ENCODE measurements at regions not wholly inside any gene's neighbourhood (a gene's known extent, or its start where the extent isn't known, plus 50 kb on each side); places are given as distances from the start of the nearest gene placed in this dataset.

DNA sequence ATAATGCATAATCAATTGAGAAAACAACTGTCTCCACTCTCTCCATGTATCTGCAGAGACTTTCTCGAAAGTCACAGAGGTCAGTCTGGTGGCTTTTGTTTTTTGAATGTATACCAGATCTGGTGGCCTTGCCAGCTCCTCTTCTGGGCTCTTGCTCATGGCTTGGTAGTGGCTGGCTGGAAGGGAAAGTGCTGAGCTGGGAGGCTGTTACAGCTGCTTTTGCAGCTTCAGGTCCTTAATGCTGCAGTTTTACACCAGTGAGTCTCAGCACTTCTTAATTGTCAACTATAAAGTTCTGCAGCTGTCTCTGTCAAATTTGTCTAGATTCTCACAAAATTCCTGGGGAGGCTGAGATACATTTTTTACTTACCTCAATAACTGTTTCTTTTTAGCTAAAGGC, 390.0 kb downstream of the GRXCR1 start:
- TF ChIP-seq POLR2A (IDR thresholded peaks at IDR 0.05) (no peak), POLR2AphosphoS5 (IDR thresholded peaks at IDR 0.05) (no peak)
